ENCODE measurements at regions not wholly inside any gene's neighbourhood (a gene's known extent, or its start where the extent isn't known, plus 50 kb on each side); places are given as distances from the start of the nearest gene placed in this dataset.

DNA sequence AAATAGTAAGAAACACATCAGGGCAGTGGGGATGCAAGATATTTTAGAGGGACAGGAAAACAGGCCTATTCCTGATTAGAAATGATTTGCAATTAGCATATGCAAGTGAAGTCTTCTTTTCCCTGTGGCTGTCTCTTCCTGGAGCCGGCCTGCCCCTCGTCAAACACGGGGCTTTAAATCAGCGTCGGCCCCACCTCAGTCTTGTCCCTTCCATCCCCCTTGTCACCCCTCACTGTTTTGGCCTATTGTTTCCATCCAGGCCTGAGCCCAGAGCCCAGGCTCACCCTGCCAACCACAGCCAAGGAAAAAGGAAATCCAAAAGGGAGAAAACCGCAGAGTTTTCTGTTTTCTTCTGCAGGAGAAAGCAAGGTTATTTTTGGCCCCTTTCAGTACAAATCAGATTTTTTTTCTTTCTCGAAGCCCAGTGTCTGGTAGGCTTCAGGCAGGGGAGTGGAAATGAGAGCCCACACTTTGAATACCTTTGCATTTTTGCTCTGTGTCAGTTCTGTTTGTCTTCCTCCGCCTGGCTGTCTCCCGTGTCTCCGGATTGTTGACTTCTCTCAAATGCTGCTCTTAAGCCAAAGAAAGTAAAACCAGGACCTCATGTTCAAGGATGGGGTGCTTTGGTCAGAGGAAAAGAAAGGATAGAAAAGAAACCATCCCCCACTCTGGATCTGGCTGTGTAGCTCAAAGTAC is 399.9 kb upstream of the CDH11 start:
- TF ChIP-seq EZH2phosphoT487 (IDR thresholded peaks at IDR 0.05; ENCODE audit: borderline replicate concordance, low read depth, low read length) (no peak), CTCF (conservative IDR thresholded peaks at IDR 0.05; ENCODE audit: low read length) (no peak)
- intact Hi-C loops (cut with micrococcal nuclease; ENCODE audit: unreplicated experiment), result no loop called here
- no peaks in the 10 kb centered on the region for H3K4me1 ChIP-seq (ENCODE audit: insufficient read depth, low read length, poor library complexity, severe bottlenecking)
- no peak overlapping the region for H3K4me3 ChIP-seq (ENCODE audit: low read depth, low read length, poor library complexity, severe bottlenecking)
- no peaks in the 10 kb centered on the region for H3K36me3 ChIP-seq (ENCODE audit: insufficient read depth, low read length)
- ChIA-PET CTCF (ENCODE audit: unreplicated experiment) (no interaction called here), POLR2A (no interaction called here)
- no peak overlapping the region for H3K4me2 ChIP-seq (ENCODE audit: low read length)
- no peak for DNase-seq (ENCODE audit: low spot score)
- H3K79me2 ChIP-seq (ENCODE audit: insufficient read depth, low read depth, low read length), result no peaks in the 10 kb centered on the region
- BruUV-seq (replicated peaks), result no TSS peak
- no peaks in the 10 kb centered on the region for H3K9me2 ChIP-seq (ENCODE audit: insufficient read depth, low read length)
- H3K9me3 ChIP-seq (ENCODE audit: low read length), result no peaks in the 10 kb centered on the region
- H2AFZ ChIP-seq (ENCODE audit: low read length), result no peak overlapping the region
- H3K27ac ChIP-seq (ENCODE audit: low read depth, low read length, poor library complexity, severe bottlenecking), result no peak overlapping the region
- no peaks in the 10 kb centered on the region for H4K20me1 ChIP-seq (ENCODE audit: insufficient read depth, low read length)

DNA sequence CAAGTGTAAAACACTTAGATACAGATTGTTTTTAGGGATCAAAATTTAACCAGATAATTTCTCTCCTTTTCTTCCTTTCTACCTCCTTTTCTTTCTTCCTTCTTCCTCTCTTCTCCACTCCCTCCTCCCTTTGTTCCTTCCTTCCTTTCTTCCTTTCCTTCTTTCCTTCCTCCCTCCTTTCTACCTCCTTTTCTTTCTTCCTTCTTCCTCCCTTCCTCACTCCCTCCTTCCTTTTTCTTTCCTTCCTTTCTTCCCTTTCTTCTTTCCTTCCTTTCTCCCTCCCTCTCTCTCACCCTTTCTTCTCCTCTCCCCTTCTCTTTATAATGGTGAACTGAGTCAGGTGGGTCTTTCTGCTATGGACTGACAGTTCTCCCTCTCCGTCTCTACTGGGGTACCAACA is 397.5 kb upstream of the CDH11 start:
- Histone ChIP-seq H3K9me3 (ENCODE audit: low read length) (no peaks in the 10 kb centered on the region), H3K36me3 (ENCODE audit: insufficient read depth, low read length) (no peaks in the 10 kb centered on the region), H3K27ac (ENCODE audit: low read depth, low read length, poor library complexity, severe bottlenecking) (no peak overlapping the region), H3K4me1 (ENCODE audit: insufficient read depth, low read length, poor library complexity, severe bottlenecking) (no peaks in the 10 kb centered on the region), H4K20me1 (ENCODE audit: insufficient read depth, low read length) (no peaks in the 10 kb centered on the region), H2AFZ (ENCODE audit: low read length) (no peak overlapping the region), H3K79me2 (ENCODE audit: insufficient read depth, low read depth, low read length) (no peaks in the 10 kb centered on the region), H3K9me2 (ENCODE audit: insufficient read depth, low read length) (no peaks in the 10 kb centered on the region), H3K4me2 (ENCODE audit: low read length) (no peak overlapping the region), H3K4me3 (ENCODE audit: low read depth, low read length, poor library complexity, severe bottlenecking) (no peak overlapping the region)
- TF ChIP-seq EZH2phosphoT487 (IDR thresholded peaks at IDR 0.05; ENCODE audit: borderline replicate concordance, low read depth, low read length) (no peak), CTCF (conservative IDR thresholded peaks at IDR 0.05; ENCODE audit: low read length) (no peak)
- ChIA-PET POLR2A (no interaction called here), CTCF (ENCODE audit: unreplicated experiment) (no interaction called here)
- intact Hi-C loops (cut with micrococcal nuclease; ENCODE audit: unreplicated experiment), result no loop called here
- BruUV-seq (replicated peaks), result no TSS peak
- no peak for DNase-seq (ENCODE audit: low spot score)

- no peak for DNase-seq (ENCODE audit: low spot score)
- no TSS peak for BruUV-seq (replicated peaks)
- intact Hi-C loops (cut with micrococcal nuclease; ENCODE audit: unreplicated experiment), result no loop called here
- no peaks in the 10 kb centered on the region for H3K79me2 ChIP-seq (ENCODE audit: insufficient read depth, low read depth, low read length)
- TF ChIP-seq CTCF (conservative IDR thresholded peaks at IDR 0.05; ENCODE audit: low read length) (no peak), EZH2phosphoT487 (IDR thresholded peaks at IDR 0.05; ENCODE audit: borderline replicate concordance, low read depth, low read length) (no peak)
- H3K4me1 ChIP-seq (ENCODE audit: insufficient read depth, low read length, poor library complexity, severe bottlenecking), result no peaks in the 10 kb centered on the region
- ChIA-PET CTCF (ENCODE audit: unreplicated experiment) (no interaction called here), POLR2A (no interaction called here)
- H3K4me3 ChIP-seq (ENCODE audit: low read depth, low read length, poor library complexity, severe bottlenecking), result no peak overlapping the region
- H3K4me2 ChIP-seq (ENCODE audit: low read length), result no peak overlapping the region
- no peaks in the 10 kb centered on the region for H3K36me3 ChIP-seq (ENCODE audit: insufficient read depth, low read length)
- H3K9me2 ChIP-seq (ENCODE audit: insufficient read depth, low read length), result no peaks in the 10 kb centered on the region
- H3K27ac ChIP-seq (ENCODE audit: low read depth, low read length, poor library complexity, severe bottlenecking), result no peak overlapping the region
- no peak overlapping the region for H2AFZ ChIP-seq (ENCODE audit: low read length)
- H4K20me1 ChIP-seq (ENCODE audit: insufficient read depth, low read length), result no peaks in the 10 kb centered on the region
- H3K9me3 ChIP-seq (ENCODE audit: low read length), result no peaks in the 10 kb centered on the region
Measured at GRCh38 chr16:65515193-65515592, 393.3 kb upstream of the CDH11 start.
